DMS53 treated with DMSO at 0.1 percent for 48 hours (cell line): ENCODE measurements at regions not wholly inside any gene's neighbourhood (a gene's known extent, or its start where the extent isn't known, plus 50 kb on each side); places are given as distances from the start of the nearest gene placed in this dataset.
"Not testable (repeated sequence)": the region's sequence is repeated elsewhere in the genome, so short reads cannot be mapped to it uniquely, and the experiment has no call there.

Source experiments
- DNase-seq: peaks from one replicate; lab custom pipeline; 2025; ENCODE audit not compliant: unreplicated experiment; lab: John Stamatoyannopoulos, UW

DNA sequence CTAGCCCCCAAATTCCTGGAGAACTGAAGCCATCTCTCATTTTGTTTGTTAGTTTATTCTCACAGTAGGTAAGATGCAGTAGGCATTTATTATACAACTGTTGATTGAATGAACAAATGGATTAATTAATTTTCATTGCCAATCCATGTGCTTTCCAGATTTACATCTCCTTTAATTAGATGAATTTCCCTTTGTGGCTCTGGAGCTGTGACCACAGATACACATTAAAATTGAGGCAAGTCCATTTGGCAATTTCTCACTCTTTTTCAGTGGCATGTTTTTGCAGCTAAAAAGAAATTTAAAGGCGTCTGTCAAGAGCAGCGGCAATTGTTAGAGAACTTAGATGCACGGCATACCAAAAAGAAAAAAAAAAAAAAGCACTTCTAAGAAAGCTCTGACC lies 635.4 kb upstream of the SOX9 start:
- DNase-seq = no peak

DNA sequence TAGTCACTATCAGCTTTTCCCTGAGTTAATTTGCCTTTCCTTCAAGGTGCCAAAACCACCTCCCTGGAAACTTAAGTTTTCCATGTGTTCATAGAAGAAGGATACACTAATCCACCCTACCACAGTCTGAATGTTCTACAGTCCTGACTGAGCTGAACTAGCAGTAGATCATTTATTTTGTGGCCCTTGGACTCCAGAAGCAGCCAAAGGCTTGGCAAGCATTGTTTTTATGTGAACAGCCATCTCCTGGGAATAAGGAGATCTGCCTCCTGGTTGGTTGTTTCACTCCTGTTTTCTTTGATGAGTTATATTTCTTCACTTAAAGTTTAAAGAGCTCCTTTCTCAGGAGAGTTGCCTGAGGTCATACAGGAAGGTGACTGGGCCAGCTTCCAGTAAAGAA lies 634.6 kb upstream of the SOX9 start:
- DNase-seq = no peak

DNA sequence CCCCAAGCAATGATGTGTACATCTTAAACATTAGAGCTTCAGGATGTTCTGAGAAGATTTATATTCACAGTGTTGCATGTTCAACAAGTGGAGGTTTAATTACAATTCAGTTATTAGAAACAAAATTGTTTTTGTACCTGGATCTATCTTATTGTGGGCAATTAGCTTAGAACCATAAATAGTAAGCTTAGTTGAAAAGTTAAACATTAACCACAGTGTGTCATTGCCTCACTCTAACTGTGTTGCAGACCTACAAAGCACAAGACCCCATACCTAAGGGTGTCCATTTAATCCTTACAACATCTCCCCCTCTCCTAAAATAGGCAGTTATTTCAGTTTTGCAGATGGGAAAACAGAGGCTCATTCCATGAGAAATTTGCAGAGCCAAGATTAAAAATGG lies 632.0 kb upstream of the SOX9 start:
- DNase-seq = peak; percentile 16

DNA sequence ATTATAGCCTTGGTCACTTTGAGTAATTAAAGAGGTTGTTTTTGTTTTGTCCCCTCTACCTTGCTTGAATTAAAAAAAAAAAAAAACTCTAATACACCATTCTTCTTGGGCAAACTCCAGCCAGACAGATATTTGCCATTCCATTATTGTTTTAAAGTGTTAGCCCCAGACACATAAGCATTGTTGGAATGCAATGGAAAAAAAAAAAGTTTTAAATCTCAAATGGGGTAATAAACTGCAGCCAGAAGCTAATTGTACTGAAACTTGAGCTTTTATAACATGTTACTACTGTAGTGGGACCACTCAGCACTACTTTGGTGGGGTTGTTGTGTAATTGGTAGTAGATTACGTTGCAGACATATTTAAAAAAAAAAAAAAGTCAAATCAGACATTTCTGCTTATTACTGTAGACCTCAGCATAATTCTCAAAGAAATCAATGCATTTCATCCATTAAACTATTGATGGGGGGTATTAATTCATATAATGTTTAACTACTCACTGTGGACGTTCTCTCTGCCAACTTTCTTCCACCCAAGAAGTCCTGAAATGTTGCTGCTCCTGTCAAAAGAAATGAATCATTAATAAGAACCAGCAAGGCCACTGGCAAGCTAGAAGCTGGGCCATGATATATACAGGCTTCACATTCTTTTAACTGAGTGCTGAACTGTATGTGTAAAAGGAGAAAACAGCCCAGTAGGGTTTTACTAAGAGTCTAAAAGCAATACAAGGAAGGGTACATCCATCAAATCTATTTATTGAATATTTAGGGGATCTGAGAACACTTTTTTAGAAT lies 626.6 kb upstream of the SOX9 start:
- no peak for DNase-seq

DNA sequence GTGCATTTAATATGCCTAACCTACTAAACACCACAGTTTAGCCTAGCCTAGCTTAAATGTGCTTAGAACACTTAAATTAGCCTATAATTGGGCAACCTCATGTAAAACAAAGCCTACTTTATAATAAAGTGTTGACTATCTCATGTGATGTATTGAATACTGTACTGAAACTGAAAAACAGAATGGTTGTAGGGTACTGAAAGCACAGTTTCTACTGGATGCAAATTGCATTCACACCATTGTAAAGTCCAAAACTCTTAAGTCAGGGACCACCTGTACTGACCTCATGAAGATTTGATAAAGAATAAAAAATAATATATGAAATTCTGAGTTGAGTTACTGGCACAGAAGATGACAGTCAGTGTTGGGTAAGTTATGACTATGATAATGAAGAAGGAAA lies 625.4 kb upstream of the SOX9 start:
- DNase-seq = no peak

DNA sequence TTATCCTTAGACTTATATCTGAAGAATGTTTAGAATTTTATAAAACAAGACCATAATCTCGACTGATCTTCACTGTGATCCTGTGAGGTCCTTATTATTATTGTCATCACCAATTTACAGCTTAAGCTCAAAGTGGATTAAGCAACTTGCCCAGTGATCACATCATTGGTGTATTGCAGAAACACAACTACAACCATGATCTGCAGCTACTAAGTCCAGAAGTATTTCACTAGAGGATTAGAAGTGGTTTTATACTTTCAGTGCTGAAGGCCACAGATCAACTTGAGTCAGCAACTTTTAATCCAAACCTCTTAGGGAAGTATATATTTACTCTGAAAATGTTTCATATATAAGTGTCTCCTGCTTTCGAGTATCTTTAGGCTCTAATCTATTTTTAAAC lies 624.3 kb upstream of the SOX9 start:
- no peak for DNase-seq

DNA sequence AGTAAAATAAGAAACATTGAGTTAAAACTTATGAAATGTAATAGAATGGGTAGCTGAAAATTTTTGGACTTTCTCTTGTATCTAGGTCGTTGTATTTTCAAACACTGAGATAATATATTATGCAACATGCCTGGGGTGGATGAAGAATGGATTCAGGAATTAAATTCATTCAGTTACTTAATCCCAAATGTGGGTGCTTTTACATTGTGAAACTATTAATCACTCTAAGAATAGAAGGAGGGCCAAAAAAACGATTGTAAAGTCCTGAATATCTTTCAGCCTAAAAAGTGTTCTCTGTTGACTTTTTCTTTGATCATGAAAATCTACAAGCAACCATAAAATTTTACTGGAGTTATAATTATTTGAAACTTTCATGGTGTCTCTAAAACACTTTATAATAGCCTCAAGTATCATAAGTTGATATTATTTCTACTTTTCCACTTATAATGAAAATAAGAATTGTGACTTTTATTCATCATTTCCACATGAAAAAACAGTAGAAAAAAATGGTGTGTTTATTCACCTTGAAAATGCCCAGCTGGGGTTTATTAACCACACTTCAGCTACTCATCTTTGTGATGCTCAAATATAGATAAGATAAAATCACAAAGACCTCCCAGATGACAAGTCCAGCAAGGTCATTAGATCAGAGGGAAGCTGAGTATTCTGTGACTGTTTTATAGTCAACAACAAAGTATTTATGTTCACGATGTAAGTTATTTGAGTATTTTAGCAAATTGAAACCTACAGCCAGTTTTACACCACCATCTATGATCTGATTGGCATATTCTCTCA lies 619.9 kb upstream of the SOX9 start:
- DNase-seq = no peak

DNA sequence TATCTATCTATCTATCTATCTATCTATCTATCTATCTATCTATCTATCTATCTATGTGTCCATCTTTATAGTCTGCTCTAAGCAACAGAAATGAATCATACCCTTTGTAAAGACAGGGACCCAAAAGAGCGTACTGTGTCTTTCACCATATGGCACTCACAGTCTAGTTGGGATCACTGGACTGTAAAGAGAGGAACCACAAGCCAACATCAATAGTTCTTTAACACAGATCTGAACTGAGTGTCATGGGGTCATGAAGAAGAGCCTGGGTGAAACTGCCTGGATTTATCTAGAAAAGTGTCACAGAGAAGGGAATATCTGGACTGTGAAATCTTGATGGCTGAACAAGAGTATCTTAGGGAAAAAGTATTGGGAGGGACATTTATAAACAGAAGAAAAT lies 619.1 kb upstream of the SOX9 start:
- no peak for DNase-seq

DNA sequence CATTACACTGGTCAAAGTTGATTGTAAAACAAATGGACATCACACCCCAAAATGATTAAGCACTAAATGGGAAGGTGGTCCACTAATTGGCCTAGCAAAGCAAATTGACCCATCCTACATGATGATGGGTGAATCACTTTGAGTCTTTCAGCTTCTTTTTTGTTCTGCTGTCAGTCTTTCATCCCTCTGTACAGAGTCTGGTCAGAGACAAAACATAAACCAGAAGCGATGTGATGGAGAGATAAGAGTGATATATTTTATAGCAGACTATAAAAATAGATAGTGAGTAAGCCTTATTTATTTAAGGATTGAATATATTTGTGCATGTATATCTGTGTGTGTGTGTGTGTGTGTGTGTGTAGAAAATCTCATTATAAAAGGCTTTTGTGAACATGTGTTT lies 618.4 kb upstream of the SOX9 start:
- DNase-seq = no peak

DNA sequence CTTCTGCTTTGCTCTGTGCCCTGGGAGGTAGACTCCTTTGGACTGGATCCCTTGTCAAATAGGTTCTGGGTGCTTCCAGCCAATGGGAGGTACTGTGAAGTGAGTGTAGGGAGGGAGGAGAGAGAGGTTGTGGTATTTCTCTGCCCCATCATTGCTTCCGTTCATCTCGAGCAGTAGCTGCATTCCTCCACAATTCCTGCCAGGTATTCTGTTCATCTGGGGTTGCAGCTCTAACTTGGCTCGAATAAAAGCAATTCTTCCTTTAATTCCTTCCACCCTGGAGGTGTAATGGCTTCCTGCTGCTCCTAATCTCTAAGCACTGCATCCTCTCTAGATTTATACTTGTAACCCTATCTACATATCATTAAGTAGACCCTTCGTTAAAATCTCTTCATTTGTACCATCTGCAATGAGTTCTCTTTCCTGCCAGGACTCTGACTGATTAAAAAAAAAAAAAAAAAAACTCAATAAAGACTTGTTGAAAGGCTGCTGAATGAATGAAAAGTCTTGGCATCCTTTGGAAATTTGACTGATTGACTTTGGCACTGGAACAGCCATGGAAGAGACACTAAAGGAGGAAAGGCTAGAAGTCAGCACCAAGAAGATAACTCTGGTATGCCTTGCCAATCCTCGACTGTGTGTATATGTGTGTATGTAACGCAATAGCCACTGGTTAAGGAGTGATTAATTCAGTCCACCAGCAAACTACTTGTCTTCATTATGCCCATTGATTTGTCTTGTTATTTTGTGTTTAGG lies 616.9 kb upstream of the SOX9 start:
- DNase-seq = no peak

DNA sequence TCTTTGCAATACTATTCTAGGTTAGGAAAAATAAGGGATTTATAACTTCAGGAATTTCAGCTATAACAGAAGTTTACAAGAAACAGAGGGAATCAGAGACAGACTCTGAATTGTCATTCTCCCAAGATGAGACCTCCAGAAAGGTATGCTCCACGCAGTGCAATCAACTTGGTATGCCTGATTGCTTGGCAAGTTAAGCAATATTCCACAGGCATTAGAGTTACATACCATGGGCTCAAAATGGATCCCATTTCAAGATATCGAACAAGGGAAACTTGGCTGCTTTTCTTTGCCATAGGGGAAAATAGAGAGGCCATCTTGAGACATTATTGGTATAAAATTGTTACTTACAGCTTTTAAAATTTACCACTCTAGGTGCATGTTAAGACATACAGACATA lies 615.6 kb upstream of the SOX9 start:
- no peak for DNase-seq

DNA sequence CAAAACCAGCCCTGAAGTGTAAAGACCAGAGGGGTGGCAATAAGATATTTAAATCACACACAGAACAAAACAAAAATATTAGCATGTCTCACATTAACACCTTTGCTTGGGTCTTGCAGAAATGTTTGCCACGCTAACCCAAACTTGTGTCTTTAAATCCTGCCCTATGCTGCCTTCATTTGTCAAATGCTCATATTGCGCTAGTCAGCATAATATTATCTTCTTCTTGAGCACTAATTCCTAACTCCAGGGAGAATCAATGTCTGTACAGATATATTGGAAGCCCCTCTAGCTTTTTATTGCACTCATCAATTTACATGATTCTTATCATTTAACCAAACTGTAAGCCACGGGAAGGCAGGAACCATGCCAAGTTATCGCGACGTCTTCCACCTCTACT lies 614.8 kb upstream of the SOX9 start:
- DNase-seq = no peak

DNA sequence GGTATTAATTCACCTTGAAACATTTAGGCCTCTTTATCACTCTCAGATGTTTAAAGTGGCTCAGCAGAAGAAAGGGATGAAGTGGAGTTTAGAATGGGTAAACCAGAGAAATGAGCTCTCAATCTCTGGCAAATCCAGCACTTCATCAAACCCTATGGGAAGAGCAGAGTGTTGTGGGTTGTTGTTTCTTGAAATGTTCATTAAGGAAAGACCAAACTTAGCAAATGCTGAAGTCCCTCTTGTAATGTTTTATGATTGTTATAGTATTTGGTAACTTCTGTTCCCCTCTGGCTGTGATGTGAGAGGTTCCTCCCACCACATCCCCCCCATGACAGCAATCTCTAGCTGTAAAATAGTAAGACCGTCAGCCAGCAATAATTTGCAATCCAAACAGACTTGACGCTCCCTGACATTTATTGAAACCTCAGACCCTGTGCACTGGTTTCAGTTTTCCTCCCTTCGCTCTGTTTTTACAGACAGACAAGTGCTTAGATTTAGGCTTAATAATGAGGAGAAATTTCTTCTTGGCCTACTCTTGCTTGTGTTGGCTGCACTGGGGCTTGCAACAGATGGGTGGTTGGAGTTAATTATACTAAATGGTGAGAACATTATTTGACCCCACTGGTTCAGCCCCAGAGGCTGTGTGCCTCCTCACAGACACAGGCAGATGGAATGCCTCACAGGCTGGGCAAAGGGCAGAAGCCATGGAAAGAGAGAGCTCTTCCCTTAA lies 609.4 kb upstream of the SOX9 start:
- DNase-seq = no peak

DNA sequence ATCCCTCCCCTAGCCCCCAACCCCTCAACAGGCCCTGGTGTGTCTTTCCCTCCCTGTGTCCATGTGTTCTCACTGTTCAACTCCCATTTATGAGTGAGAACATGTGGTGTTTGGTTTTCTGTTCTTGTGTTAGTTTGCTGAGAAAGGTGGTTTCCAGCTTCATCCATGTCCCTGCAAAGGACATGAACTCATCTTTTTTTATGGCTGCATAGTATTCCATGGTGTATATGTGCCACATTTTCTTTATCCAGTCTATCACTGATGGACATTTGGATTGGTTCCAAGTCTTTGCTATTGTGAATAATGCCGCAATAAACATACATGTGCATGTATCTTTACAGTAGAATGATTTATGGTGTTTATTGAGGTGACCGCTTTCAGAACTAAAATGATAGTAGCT lies 607.1 kb upstream of the SOX9 start:
- DNase-seq = not testable (repeated sequence)

DNA sequence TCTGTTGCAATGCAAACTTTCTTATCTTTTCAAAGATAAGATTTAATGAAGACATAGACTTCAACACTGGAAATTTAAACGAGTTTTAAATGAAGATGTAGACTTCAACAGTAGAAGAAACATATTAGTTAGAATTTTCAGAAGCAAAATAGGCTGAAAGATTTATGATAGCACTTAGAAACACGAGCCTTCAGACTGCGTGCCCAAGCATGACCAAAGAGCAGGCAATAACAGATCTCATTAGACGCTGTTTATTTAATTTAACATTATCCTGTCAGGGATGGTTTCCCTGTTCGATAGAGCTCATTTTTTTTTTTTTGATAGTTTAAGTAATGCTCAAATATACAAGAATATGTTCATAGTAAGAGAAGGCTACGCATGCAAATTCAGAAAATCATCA lies 604.7 kb upstream of the SOX9 start:
- DNase-seq = no peak

DNA sequence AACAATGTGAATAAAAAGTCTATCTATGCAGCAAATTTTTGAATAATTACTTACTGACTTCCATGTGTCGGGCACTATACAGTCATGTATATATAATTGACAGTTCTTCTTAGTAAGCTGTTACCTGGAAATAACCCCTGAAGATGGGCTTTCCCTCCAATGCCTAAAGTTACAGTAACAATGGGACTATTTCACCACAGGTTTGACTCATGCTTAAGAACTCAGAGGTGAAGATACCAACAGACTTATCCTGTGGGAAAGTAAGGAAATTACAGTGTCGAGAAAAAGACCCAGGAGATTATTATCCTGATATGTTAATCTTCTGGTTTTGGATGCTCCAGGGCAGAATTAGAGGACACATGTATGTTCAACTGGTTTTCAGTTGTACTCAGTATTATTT lies 601.5 kb upstream of the SOX9 start:
- DNase-seq = no peak

DNA sequence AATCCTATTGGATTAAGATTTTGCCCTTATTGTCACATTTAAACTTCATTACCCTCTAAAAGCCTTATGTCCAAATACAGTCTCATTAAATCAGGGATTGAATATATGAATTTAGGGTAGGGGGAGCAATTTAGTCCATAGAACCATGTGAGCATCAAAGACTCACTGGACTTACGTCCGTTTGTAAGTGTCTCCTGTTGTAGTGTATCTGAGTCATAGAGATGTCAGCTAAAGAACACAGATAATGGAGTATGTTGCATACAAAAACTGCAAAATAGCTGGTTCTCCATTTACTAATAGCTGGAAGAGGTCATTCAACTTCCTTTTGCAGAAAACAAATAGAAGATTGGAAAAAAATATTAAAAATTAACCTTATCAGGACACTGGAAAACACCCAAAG lies 599.1 kb upstream of the SOX9 start:
- DNase-seq = no peak

DNA sequence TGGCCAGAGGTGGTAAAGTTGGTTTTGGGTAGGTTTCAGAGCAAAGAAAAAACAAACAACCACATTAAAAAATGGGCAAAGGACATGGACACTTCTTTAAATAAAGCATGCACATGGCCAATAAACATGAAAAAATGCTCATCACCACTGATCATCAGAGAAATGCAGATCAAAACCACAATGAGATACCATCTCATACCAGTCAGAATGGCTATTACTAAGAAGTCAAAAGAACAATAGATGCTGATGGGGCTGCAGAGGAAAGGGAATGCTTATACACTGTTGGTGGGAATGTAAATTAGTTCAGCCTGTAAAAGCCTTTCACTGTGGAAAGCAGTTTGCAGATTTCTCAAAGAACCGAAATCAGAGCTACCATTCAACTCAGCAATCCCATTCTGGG lies 598.4 kb upstream of the SOX9 start:
- DNase-seq = no peak

DNA sequence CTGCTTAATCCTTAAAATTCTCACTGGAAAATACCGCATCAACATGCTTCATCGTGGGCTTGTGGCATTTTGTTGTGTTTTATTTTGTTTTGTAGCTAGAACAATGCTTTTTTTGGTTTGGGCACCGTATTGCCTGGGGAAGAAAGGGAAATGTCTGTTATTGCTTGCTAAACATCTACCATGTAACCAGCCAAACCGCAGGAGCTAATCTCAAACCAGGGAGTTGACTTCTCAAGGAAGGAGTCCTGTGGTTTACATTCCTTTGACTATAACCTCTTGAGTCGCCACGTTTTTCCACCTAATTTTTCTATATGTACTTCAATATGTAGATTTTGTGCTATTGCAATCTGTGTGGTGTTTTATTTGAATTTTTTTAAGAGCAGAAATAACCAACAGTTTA lies 593.5 kb upstream of the SOX9 start:
- no peak for DNase-seq

DNA sequence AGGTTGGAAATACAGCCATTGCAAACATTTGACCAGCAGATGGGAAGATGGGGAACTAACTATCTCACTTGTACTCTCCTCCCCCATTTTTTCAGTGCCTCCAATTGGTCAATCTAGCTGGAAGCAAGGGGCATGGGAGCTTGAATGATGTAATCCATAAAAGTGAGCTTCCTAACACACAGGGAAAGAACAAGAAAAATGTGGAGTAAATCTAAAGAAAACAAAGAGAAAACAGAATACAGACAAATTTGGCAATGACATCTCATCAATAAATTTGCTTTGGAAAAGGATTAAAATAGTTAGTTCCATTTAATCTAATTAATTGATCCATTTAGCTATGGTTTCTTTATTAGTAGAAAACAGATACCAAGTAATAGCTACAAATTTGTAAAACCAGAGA lies 592.6 kb upstream of the SOX9 start:
- no peak for DNase-seq

DNA sequence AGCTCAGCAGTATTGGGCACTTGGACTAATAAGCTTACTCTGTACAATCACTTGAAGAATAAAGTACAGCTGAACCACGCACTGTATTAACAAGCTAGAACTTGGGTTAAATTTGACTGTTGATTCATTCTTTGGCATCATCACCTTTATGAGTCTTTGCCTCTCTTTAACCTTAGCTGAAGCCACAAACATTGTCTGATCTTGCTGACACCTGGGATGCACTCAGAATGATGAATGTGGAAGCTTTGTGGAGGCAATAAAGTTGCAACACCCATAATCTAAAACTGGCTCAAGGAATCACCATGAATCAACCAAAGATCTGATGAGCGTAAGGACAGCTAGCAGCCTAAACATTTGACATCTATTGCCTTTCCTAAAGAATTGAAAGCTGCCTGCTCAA lies 590.6 kb upstream of the SOX9 start:
- DNase-seq = no peak
